Fibroblast of villous mesenchyme (primary cell): ENCODE measurements at regions not wholly inside any gene's neighbourhood (a gene's known extent, or its start where the extent isn't known, plus 50 kb on each side); places are given as distances from the start of the nearest gene placed in this dataset.
A peak's percentile ranks its signal among the peaks of the same experiment; 100 is the strongest.

Experiments
- DNase-seq: peaks from one replicate; pipeline ENCODE4 v3.0.0-alpha.2; 2010; ENCODE audit warnings: low read depth
- H3K4me3 ChIP-seq: 2 replicates; pipeline ENCODE4 v1.5.1; 2011; ENCODE audit warnings: low read depth, mild to moderate bottlenecking, low read length
- TF ChIP-seq, protein P1 (sequence below): IDR thresholded peaks from 2 replicates; pipeline ENCODE4 v1.5.1; 2012; ENCODE audit warnings: low read depth, mild to moderate bottlenecking, low read length; ENCODE audit not compliant: insufficient read depth

DNA sequence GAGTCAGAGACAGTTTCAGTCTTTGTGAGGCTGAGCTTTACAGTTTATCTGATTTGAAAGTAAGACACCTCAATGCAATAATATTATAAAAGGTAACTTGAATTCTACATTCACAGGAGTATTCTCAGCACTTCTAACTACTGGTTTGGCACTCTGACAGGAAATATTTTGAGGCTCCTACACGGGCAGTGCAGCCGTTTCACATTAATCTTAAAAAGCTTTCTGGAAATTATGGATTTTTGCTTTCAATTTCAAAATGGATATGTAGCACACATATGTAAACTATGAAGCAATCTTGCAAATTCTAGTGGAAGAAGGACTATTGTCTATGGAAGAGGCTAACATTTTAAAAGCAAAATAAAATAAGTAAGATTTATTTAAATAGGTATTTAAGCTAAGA, 262.9 kb upstream of the SNX7 start:
- H3K4me3 ChIP-seq: no peak overlapping the region
- DNase-seq: peak; percentile 36
- TF ChIP-seq, protein P1, sequence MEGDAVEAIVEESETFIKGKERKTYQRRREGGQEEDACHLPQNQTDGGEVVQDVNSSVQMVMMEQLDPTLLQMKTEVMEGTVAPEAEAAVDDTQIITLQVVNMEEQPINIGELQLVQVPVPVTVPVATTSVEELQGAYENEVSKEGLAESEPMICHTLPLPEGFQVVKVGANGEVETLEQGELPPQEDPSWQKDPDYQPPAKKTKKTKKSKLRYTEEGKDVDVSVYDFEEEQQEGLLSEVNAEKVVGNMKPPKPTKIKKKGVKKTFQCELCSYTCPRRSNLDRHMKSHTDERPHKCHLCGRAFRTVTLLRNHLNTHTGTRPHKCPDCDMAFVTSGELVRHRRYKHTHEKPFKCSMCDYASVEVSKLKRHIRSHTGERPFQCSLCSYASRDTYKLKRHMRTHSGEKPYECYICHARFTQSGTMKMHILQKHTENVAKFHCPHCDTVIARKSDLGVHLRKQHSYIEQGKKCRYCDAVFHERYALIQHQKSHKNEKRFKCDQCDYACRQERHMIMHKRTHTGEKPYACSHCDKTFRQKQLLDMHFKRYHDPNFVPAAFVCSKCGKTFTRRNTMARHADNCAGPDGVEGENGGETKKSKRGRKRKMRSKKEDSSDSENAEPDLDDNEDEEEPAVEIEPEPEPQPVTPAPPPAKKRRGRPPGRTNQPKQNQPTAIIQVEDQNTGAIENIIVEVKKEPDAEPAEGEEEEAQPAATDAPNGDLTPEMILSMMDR: no peak

DNA sequence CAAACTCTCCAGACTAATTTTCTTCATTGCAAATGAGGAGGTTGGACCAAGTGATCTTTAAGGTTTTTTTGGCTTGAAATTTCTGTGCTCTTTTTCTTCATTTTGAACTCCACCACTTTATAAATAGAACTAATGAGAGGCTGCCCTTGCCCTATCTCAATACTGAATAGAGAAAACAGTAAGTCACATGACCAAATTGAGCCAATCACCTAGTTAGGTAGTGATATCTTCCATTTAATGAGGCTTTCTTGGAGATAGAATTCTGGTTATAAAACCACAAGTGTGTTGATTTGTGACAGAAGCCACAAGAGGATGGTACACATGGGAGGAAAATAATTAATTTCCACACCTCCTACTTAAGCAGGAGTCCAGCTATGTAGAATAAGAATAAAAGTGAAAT, 263.4 kb upstream of the SNX7 start:
- no peak overlapping the region for H3K4me3 ChIP-seq
- TF ChIP-seq, protein P1: no peak
- DNase-seq: no peak

DNA sequence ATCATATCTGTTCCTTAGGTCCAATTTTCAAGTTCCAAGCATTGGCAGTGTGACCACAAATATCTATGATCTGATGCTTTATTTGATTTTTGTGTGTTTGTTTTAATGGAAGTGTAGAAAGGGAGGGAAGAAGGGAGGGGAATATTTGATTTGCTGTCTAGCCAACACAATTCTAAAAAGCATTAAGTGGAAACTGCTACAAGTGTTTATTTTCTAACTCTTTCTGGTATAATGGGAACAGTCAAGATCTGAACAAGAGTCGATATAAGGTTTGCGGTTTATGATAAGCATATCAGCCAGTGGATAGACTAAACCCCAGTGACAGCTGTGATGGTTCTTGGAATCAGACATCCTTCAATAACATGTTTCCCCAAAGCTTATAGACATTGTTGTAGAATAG, 267.8 kb upstream of the SNX7 start:
- no peak overlapping the region for H3K4me3 ChIP-seq
- TF ChIP-seq, protein P1: no peak
- no peak for DNase-seq

DNA sequence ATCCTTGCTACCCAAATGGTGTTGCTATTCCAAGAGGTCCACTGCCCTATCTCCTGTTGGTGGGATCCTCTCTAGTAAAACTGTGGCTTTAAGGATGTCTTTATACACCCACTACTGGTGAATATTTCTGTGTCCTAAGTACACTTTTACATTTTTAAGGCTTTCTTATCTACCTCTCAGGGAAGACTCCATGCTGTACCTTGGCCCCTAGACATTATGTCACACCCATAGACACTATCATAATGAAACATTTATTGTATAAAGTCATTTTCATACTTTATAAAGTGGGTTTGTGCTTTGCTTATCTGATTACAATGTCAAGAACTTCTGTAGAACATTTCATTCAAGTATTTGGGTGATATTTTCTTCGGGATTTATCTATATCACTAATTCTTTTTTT, 270.3 kb upstream of the SNX7 start:
- TF ChIP-seq, protein P1: no peak
- DNase-seq: no peak
- no peak overlapping the region for H3K4me3 ChIP-seq

DNA sequence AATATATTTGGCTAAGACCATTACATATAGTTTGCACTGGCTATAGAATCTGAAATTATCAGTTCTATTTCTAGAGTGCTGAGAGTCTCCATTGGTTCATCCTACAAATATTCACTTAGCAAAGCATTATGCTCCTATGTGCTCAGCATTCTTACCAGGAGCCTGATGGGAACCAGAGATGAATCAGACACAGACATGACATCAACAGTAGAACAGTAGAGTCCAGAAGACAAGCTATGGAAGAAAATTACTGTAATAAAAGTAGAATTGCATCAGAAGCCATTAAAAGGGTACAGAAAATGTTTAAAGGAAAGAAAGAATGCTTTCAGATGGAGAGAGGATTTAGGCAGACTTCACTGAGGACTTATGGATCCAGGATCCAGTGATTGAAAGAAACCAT, 271.7 kb upstream of the SNX7 start:
- DNase-seq: peak; percentile 81
- no peak overlapping the region for H3K4me3 ChIP-seq
- TF ChIP-seq, protein P1: no peak

DNA sequence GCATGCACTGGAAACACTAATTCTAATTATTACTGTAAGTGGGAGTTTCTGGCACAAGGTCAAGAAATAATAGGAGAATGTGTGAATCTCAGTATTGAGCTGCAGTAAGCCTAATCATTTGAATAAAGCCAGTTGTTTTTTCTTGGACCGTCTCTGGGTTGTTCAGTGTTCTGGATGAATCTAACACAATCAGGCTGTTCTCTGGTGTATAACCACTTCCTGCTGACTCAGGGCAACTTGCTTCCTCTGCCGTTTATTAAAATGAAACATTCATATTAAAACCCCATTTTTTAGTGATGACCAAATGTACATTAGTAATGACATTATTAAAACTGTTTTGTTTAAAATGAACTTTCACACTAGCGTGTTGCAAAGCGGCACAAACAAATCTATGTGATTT, 273.1 kb upstream of the SNX7 start:
- H3K4me3 ChIP-seq: no peak overlapping the region
- TF ChIP-seq, protein P1: no peak
- DNase-seq: peak; percentile 64

DNA sequence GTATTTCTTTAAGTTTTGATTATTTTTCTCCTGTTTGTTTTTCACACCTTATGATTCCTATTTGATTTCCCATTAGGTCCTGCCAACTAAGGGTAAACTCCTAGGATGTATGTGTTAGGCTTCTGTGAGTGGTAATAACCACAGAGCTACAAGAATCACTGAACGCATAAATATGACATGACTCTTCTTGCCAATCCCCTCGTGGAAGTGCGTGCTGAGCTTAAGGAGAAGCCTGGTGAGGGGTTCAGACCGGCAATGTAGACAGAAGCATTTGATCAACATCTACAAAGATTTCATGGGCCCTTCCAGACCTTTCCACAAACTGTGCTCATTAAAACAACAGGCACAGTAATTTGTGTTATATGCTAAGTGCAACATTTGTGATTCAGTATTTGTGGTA, 273.8 kb upstream of the SNX7 start:
- TF ChIP-seq, protein P1: no peak
- H3K4me3 ChIP-seq: no peak overlapping the region
- DNase-seq: peak; percentile 5
